HG03342 (cell line): ENCODE measurements at regions not wholly inside any gene's neighbourhood (a gene's known extent, or its start where the extent isn't known, plus 50 kb on each side); places are given as distances from the start of the nearest gene placed in this dataset.

Source experiments
- ATAC-seq: cut with Tn5 transposase; IDR thresholded peaks from one replicate; pipeline ENCODE4 v1.9.1; 2021; ENCODE audit warnings: mild to moderate bottlenecking, moderate library complexity; ENCODE audit not compliant: unreplicated experiment

DNA sequence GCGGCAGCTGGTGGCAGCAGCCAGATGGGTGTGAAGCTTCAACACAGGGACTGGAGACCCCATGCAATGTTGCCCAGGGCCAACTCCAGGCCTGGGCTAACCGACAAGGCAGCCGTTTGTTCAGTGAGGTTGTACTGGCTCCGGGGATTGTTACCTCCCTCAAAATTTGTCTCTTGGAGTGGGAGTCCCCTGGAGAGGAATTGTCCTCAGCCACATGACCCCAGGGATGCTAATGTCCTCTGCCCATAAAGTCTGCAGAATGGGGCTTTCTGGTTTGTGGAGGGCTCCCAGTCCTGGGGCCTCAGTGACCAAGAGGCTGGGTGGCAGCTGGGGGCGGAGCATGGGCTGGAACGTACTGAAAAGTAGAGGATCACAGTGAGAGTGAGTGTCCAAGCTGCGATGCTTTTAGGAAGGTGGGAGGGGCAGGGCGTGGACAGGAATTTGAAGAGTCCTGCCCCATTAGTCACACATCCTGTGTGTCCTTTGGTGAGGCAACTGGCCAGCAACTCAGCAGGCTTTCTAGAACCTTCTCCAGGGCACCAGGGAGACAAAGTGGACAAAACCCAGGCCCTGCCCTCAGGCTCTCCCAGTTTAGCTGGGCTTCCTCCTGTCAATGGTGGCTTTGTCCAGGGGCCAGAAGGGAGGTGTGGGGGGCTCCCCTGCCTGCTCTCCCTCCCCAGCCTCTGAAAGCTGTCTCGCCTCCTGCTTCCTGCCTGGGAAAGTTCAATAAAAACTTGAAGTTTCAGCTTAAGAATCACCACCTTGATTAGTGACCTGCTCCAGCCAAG lies 114.0 kb downstream of the NSG2 start:
- ATAC-seq: no peak

DNA sequence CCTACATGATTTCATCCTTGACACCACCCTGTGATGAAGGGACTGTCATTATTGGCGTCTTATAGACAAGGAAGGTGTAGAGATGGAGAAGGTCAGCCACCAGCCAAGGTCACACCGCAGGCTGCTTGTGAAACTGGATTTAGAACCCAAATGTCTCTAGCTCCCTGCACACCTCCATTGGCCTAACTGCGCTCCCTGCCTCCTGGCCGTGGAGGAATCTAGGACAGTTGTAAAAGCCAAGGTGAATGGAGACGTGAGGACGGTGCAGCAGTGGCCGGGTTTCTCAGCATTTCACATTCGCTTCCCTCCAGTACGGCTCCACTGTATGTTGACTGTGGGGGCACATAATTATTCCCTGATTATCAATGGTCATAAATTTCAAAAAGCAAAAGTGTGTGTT lies 119.9 kb downstream of the NSG2 start:
- no peak for ATAC-seq

DNA sequence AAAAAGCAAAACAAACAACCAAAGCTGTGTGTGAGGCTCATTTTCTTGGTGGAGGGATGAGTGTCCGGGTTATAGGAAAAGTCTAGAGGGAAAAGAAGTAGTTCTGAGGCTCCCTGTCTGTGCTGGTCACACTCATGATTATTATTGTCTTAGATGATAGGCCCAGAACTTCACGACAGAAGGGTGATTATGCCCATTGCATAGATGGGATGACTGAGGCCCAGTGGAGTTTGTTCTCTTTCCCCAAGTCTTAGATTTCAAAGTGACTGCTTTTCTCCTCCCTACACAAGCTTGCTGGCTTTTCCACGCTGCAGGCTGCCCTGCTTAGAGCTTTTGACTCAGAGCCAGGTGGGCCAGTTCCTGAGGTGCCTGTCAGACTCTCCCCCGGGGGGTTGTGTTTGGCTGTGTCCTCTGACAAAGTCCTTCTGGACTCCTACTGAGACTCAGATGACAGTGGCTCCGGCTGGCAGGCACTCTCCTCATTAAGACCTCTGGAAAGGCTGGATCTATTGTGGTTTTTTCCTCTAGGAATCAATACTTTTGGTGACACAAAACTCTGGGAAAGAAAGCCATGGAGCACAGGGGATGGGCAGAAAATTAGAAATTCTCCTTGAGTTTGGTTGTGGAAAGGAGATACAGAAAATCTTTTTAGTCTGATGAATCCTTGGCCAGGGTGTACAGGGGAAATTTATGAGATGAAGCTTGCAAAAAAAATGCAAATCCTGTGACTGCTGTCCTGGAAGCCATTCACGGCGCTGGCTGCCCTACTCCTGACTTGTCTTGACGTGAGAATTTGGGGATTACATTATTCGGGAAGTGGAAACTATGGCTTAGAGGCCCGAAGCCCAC lies 120.9 kb downstream of the NSG2 start:
- no peak for ATAC-seq

DNA sequence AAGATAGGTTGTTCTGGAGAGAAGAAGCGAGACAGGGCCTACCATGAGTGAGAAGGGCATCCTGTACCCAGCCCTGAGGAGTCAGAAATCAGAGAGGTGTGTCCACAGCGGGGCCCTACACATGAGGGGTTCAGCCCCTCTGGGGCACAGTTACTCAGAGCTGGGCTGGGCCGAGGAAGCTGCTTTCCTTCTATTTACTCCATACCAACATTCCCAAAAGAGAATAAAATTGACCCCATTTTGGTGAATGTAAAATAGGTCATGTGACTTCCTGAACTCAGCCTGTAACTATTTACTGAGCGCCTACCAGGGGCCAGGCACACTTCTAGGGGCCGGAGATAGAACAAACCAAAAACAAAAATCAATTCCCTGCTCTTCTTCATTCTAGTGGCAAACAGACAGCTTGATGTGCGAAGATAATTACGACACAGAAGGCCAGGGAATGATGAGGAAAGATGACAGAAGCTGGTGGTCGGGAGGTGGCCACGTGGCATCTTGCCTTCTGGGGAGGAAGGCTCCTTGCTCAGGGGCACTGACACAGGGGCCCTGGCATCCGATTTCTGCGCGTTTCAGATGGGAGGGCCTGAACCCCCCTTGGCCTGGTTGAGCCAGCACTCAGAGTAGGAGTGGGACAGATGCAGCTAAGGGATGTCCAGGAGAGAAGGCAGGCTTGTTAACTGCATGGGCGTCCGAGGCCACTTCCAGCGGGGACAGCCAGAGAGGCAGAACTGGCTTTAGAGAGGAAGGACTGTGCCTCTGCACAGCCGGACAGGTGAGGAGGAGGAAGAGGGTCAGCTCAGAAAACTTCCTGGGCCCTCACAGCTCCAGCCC lies 121.8 kb downstream of the NSG2 start:
- no peak for ATAC-seq

DNA sequence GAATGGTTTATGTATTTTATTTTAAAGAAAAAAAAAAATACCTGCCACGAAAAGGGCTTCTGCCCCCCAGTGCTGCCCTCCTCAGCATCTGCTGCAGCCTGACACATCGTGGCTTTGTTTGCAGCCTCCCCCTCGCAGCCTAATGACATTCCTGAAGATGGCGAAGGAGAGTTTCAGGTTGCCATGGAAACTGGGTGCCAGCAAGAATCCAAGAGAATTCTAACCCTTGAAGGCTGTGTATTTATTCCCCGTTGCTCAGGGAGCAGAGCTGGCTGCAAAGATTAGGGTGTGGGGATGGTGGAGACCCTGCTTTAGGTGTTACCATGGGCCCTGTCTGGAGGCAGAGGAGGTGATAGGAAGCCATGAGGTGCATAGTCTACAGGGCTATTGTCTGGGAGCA lies 126.6 kb downstream of the NSG2 start:
- no peak for ATAC-seq

DNA sequence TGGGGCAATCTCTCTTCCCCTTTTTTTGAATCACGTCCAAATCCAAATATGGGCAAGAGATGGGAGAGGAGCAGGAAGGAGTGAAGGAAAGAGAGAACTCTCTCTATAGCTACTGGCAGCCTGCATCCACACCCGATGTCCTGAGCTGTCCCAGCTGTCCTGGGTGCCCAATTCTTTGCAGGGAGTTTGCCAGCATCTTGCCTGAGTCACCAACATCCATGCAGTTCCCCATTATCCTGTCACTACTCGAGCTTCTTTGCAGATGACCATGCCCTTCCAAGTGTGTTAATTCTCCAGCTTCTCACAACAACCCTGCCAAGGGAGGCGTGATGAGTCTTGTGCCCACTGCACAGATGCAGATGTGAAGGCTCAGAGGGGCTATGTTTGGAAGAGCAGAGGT lies 127.1 kb downstream of the NSG2 start:
- ATAC-seq: no peak

DNA sequence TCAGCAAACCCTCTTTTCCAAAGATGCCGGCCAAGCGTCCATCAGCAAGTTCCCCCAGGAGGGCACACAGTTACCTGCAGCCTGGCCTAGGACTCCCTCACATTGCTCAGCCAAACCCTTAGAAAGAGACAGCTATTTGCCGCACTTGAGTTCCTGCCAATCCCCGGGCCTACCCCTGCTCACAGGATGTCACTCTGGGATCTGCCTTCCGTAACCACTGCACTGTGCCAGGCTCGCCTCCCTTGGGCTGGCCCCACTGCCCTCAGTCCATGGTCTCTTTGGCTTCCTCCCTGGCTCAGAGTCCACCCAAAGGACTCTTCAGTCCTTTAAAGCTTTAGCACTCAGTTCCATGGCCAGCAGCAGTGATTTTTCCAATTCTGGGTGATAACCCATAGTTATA lies 128.3 kb downstream of the NSG2 start:
- ATAC-seq: no peak

DNA sequence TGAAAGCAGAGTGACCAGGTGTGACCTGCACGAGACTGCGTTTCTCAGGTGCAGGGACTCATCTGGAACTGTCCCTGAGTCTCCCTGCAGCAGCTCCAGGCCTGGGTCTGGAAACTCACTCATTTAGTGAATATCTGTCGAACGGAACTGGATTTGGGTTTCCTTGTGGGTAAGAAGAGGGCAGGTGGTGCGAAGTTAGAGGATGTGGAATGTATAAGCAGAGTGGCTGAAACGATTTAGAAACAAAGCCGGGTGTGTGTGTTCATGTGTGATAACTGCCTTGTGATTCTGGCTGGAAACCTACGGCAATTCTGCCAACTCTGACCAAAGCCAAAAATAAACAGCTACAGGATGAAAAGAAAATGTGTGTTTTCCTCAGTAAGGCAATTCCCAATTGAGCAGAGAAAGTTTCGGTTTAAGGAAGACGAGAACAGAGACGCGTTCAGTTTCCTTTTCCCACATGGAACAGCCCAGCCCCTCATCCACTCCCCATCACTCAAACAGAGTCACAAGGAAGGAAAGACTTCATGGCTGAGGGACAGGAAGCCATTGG lies 130.3 kb downstream of the NSG2 start:
- no peak for ATAC-seq

DNA sequence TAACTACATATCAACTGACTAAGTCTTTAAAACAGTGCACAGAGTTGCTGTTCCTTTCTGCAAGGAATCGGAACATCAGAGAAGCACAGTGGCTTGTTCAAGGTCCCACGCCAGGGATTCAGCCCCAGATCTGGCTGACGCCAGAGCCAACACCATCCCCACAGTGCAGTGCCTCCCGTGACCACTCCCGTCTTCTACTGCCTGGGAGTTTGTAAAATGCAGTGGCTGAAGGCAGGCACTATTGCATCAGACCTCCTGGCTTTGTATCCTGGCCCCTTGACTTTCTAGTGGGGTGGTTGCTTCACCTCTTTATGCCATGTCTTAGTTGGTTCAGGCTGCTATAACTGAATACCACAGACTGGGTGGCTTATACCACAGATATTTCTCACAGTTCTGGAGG lies 131.0 kb downstream of the NSG2 start:
- ATAC-seq: no peak

DNA sequence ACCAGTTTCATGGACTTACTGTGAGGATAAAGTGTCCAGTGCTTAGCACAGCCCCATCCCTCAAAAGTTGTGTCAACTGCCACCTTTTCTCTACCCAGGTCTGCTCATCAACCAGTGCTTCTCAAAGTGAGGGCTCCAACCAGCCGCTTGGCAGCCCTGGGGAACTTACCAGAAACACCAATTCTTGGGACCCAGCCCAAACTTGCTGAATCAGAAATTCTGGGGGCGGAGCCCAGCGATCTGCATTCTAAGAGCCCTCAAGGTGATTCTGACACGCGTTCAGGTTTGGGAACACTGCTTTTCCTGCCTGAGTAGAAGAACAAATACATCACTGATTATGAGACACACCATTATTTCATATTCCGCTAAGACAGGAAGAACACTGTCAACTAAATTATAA lies 132.0 kb downstream of the NSG2 start:
- no peak for ATAC-seq

DNA sequence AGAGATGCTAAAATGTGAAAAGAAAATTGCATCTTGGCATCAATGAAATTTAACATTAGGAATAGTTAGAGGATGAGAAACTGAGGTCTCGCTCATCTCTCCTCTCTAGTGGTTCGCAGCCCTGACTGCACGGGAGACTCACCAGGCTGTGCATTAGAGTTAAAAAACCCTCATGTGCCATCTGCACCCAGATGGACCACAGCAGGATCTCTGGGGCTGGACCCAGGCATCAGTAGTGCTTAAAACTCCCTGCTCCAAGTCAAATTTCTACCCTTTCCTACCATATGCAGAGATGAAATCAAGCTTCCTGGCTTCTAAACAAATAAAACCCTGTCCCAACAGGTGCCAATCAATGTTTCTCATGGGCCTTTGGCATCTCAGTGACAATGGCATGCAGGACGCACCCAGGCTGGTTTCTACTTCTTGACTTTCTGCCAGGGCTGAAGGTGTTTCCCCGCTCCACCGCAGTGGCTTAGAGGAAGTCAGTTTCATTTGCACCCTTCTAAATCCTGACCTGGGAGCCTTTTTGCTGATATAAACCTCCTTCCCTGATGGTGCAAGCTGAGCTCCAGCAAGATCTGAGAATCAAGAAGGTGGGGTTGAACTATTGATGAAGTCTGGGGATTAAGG lies 132.6 kb downstream of the NSG2 start:
- no peak for ATAC-seq

DNA sequence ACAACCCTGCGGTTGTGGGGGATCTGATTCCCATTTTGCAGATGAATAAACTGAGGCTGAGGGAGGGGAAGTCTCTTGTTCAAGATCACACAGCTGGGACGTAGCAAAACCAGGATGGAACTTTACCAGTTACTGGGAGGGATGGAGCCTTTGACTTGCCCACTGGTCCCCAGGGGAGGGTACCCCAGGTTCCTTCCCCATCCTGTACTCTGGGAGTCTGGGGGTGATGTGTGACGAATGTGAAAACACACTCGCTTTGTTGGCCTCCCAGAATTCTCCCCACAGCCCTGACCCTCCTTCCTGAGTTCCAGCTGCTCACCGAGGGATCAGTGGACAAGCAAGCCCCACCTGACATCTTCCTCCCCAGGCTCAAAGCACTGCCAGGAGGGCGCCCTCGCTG lies 135.1 kb downstream of the NSG2 start:
- no peak for ATAC-seq

DNA sequence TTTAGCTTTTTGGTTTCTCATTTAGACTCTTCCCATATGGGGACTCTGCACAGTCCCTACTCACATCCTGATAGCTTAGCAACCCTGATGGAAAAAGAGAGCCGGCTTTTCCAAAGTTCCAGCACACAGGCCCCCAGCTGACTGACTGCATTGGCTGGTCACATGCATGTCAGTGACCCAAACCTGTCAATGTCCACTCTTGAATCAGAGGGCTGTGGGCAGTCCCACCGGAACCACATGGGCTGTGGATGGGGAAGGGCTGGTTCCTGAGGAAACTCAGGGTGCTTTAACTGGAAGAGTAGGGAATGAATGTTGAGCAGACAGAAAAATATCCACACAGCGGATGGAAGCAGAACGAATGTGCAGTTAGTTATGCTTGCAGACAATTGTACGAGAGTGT lies 136.6 kb downstream of the NSG2 start:
- no peak for ATAC-seq

DNA sequence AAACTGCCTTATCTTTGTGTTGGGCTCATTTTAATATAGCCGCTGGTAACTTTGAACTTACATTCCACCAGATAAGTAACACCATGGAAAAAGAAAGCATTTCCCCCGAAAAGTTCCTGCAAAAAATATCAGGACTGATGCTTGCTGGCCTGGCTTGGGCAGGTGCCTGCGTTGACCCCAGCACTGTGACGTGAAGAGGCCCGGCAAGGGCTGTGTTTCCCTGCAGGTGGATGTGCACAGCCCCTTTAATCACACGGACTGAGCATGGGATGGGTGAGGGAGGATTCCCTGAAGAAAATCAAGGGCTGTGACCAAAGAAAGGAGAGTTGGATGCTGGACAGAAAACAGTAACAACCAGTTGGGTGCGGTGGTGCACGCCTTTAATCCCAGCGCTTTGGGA lies 138.2 kb downstream of the NSG2 start:
- no peak for ATAC-seq

DNA sequence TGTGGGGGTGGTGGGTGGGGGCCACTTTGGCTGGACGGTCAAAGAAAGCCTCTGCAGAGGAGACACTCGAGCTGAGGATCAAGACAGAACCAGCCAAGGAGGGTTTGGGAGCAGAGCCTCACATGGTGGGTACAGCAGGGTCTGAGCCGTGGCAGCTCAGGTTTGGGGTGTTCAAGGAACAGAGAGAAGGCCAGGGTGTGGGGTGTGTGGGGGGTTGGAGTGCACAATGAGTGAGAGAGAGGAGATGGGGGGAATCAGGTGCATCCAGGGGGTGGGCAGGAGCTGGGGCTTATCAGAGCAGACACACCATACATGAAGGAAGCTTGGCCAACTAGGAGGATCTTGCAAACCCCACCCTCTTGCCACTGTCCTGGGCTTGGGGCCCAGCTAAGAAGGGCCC lies 140.0 kb downstream of the NSG2 start:
- ATAC-seq: no peak

DNA sequence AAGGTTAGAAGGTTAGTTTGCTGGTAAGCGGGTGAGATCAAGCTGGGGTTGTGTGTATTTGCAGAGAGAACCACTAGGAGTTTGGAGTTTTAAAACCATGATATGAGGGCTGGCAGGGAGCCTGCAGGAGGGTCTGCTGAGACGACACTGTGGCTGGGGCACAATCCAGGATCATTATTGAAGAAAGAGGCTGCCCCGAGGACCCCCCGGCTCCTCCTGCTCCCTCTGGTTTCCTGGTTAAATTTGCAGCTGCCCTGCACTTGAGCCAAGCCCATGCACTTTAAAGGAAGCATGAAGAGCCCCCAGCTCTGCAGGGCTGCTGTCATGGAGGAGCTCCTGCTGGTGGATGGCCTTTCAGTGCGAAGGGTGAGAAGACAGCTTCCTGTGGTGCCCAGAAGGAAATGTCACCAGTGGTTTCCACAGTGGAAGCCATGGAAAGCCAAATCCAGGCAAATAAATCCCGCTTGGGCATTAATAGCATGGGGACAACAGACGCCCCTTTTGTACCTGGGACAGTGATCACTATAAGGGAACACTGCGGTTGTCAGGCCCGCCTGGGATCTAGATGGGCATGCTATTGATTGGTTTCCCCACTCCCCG lies 140.7 kb downstream of the NSG2 start:
- ATAC-seq: no peak

DNA sequence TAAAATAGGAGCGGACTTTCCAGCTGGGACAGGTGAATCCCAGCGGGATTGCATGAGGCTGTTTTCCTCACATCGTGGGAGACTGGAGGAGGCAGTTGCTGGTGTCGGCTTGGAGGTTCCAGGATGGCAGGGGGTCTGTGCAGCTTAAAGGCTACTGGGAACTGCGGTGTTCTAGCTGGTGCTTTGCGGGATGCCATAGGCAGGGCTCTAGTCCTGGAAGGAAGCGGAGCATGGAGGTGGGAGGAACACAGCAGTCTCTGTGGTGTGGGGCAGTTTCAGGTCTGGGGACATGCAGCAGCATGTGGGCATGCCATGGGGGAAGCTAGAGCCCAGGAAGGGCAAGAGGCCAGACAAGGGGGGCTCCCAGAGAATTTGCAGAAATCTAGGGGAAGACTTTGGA lies 141.5 kb downstream of the NSG2 start:
- ATAC-seq: no peak

DNA sequence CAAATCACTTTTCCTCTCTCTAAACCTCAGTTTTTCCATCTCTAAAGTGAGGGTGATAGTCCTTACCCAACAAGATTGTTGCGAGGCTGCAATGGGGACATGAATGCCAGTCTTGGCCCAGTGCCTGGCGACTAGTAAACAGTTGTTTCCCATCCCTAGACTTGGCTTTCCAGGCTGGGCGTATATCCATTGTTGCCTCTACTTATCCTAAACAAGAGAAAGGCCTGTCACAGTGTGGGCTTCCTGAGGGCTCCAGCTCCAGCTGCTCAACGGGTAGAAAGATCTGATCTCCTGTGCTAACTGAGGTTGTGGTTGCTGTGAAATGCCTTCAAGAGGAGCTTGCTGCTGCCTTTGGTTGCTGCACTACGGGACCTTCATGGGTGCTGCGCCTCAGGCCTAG lies 142.0 kb downstream of the NSG2 start:
- ATAC-seq: no peak

DNA sequence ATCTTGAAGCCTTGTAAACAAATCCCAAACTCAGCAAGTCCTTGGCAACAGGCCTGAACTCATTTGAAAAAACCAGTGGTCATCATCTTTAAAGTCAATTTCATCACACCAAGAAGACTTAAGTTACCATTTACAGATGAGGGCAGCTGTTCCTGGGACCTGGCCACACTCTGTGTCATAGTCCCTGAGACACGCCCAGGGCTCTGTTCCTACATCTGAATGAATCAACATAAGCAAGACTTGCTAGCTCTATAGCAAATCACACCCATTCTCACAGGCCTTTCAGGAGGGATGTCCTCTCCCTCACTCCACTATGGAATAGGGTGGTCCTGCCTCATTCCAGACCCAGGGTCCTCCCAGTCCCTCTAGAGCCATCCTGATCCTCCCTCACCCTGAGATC lies 142.8 kb downstream of the NSG2 start:
- ATAC-seq: no peak
